Gastroesophageal sphincter (tissue), 4 donors: ENCODE measurements at regions not wholly inside any gene's neighbourhood (a gene's known extent, or its start where the extent isn't known, plus 50 kb on each side); places are given as distances from the start of the nearest gene placed in this dataset.

Experiments
- ATAC-seq: fragments of 150-250 bp; one replicate; pipeline ENCODE4 v1.9.1; 2016; ENCODE audit warnings: mild to moderate bottlenecking, moderate library complexity
- H3K27ac ChIP-seq, 4 donors: fragments of 200-600 bp; sonication (generic) in 3 of 4; 1 replicate in 3 of 4; 2 replicates in 1 of 4; pipeline ENCODE4 v1.5.1; 2016 to 2019
- H3K27me3 ChIP-seq: fragments of 200-600 bp; sonication (generic); one replicate; pipeline ENCODE4 v1.5.1; 2019
- H3K36me3 ChIP-seq, 2 donors: fragments of 200-600 bp; sonication (generic); one replicate each; pipeline ENCODE4 v1.5.1; 2019; ENCODE audit warnings: control low read depth in 1 of 2
- H3K4me1 ChIP-seq, 3 donors: fragments of 200-600 bp; sonication (generic); 1 replicate in 2 of 3; 2 replicates in 1 of 3; pipeline ENCODE4 v1.5.1; 2016 to 2019; ENCODE audit warnings: control low read depth in 2 of 3
- H3K4me3 ChIP-seq, 2 donors: fragments of 200-600 bp; sonication (generic); one replicate each; pipeline ENCODE4 v1.5.1; 2019; ENCODE audit warnings: mild to moderate bottlenecking in 1 of 2, moderate library complexity in 1 of 2
- H3K9me3 ChIP-seq, 3 donors: fragments of 200-600 bp; sonication (generic); one replicate each; pipeline ENCODE4 v1.5.1; 2017 to 2019; ENCODE audit warnings: control low read depth in 2 of 3
- EP300 ChIP-seq: sonication (generic); formaldehyde crosslinking; IDR thresholded peaks from one replicate; pipeline ENCODE4 v1.6.1; 2017; ENCODE audit warnings: antibody characterized with exemption, mild to moderate bottlenecking
- POLR2A ChIP-seq, 2 donors: fragments of 450-650 bp; IDR thresholded peaks; one replicate each; pipeline ENCODE4 v1.6.1; 2017; ENCODE audit warnings: antibody characterized with exemption in 2 of 2, mild to moderate bottlenecking in 2 of 2, moderate library complexity in 1 of 2
- POLR2AphosphoS5 ChIP-seq: sonication (generic); formaldehyde crosslinking; IDR thresholded peaks from one replicate; pipeline ENCODE4 v1.6.1; 2017; ENCODE audit warnings: antibody characterized with exemption
- WGBS, 2 donors: methylation state at CpG; one replicate each; pipeline ENCODE4 v1.1.5; 2018; ENCODE audit warnings: low coverage in 1 of 2; 5-methylcytosine and 5-hydroxymethylcytosine counted together
- TF ChIP-seq, protein P1 (sequence below), 4 experiments: fragments of 200-600 bp in 2 of 4; fragments of 450-650 bp in 2 of 4; sonication (generic) in 1 of 4; IDR thresholded peaks; one replicate each; pipeline ENCODE4 v1.5.1; 2017 to 2019; ENCODE audit warnings: antibody characterized with exemption in 4 of 4, mild to moderate bottlenecking in 2 of 4, moderate library complexity in 2 of 4

DNA sequence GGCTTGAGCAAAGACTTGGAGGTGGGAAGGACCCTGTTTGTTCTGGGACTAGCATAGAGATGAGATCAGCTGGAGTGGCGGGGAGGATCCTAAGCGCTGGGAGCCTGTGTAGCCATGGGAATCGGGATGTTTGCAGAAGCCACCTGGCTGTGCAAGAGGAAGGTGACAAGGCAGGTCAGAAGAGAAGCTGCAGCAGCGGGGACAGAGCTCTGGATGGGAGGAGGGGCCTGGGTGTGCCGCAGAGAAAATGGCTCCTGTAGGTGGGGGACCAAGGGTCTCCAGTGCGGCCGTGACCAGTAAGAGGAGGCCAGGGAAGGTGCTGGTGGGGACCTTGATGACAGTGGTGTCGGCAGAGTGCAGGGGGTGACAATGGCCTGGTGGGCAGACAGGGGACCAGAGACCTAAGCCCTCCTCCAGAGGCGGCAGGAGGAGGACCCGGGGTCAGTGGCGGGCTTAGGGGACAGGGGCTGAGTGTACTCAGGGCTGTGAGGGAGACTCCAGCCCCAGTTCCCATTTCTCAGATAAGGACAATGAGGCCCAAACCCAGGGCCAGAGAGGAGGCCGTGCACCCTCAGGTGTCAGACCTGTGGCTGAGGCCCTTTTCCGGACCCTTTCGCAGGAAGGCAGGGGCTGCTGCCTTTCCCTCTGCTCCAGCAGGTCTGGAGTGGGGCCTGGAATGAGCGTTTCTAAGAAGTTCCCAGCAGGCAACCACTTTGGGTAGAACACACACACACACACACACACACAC lies 206.6 kb upstream of the RTL1 start:
- no peaks in the 10 kb centered on the region for H3K36me3 ChIP-seq
- WGBS, 2 donors, result 93 to 100% methylated on average over 5 to 11 of the region's 15 CpGs
- H3K4me3 ChIP-seq, result no peak overlapping the region
- peaks cover 0 to 13% (median 0%) of the 10 kb centered on the region in 3 donors for H3K9me3 ChIP-seq
- no peak for TF ChIP-seq EP300
- TF ChIP-seq POLR2A (IDR thresholded peaks at IDR 0.05), result no peak
- no peak for TF ChIP-seq POLR2AphosphoS5
- TF ChIP-seq, protein P1, sequence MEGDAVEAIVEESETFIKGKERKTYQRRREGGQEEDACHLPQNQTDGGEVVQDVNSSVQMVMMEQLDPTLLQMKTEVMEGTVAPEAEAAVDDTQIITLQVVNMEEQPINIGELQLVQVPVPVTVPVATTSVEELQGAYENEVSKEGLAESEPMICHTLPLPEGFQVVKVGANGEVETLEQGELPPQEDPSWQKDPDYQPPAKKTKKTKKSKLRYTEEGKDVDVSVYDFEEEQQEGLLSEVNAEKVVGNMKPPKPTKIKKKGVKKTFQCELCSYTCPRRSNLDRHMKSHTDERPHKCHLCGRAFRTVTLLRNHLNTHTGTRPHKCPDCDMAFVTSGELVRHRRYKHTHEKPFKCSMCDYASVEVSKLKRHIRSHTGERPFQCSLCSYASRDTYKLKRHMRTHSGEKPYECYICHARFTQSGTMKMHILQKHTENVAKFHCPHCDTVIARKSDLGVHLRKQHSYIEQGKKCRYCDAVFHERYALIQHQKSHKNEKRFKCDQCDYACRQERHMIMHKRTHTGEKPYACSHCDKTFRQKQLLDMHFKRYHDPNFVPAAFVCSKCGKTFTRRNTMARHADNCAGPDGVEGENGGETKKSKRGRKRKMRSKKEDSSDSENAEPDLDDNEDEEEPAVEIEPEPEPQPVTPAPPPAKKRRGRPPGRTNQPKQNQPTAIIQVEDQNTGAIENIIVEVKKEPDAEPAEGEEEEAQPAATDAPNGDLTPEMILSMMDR (IDR thresholded peaks at IDR 0.05), result no peak
- no peaks in the 10 kb centered on the region for H3K4me1 ChIP-seq
- no peak overlapping the region for H3K27ac ChIP-seq
- ATAC-seq, result no peak
- no peaks in the 10 kb centered on the region for H3K27me3 ChIP-seq

- Histone ChIP-seq H3K4me1 (no peaks in the 10 kb centered on the region), H3K36me3 (no peaks in the 10 kb centered on the region), H3K27ac (no peak overlapping the region), H3K4me3 (no peak overlapping the region), H3K9me3 (peaks cover 0 to 13% (median 0%) of the 10 kb centered on the region in 3 donors), H3K27me3 (no peaks in the 10 kb centered on the region)
- 71% methylated on average over 6 of the region's 22 CpGs; no CpG with 5 or more reads in 1 of the 2 donors for whole genome bisulfite sequencing, 2 donors
- TF ChIP-seq EP300 (no peak), POLR2A (IDR thresholded peaks at IDR 0.05) (no peak), POLR2AphosphoS5 (no peak)
- TF ChIP-seq, protein P1 (IDR thresholded peaks at IDR 0.05), result no peak
- ATAC-seq, result no peak
Observed at GRCh38 chr14:101110729-101111619, 207.5 kb upstream of the RTL1 start.

GRCh38 chr14:101111620-101112290 lies 208.2 kb upstream of the RTL1 start:
- ATAC-seq, result no peak
- no peak overlapping the region for H3K4me3 ChIP-seq
- H3K4me1 ChIP-seq, result no peaks in the 10 kb centered on the region
- no peaks in the 10 kb centered on the region for H3K36me3 ChIP-seq
- H3K9me3 ChIP-seq, result peaks cover 0 to 12% (median 0%) of the 10 kb centered on the region in 3 donors
- TF ChIP-seq POLR2A (IDR thresholded peaks at IDR 0.05) (no peak), EP300 (no peak), POLR2AphosphoS5 (no peak)
- TF ChIP-seq, protein P1 (IDR thresholded peaks at IDR 0.05), result no peak
- WGBS, 2 donors, result 63 to 100% methylated on average over 2 to 11 of the region's 23 CpGs
- no peak overlapping the region for H3K27ac ChIP-seq
- H3K27me3 ChIP-seq, result no peaks in the 10 kb centered on the region

DNA sequence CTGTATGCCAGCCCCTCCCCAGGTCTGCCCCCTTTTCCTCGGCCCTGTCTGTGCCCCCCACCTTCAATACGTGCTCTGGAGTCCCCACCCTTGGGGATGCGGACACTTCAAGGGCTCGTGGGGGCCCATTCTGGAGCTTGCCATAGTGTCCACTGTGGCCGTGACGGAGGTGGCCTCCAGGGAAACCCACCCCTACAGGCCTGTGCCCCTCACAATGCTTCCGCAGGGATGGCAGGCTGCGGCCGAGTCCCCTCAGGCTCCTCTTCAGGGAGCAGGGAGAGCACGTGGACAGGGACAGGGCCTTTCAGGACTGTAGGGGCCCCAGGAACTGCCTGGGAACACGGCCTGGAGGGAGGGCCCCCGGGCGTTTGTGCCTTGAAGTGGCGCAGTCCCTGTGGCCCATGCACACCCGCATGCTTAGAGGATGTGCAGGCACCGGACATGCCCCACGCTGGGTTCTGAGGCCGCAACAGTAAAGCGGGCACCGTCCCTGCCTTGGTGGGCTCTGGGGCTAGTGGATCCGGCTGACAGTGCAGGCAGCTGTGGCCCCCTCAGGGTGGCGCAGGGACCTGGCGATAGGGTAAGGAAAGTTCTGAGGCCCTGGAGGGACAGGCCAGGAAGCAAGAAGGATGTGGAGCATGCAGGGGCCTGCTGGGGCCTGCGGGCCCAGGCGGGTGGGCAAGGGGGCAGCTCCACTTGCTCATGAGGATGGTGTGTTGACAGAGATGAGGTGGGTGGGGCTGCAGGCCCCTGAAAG lies 209.0 kb upstream of the RTL1 start:
- WGBS, 2 donors, result 75% methylated on average over 2 of the region's 25 CpGs; no CpG with 5 or more reads in 1 of the 2 donors
- Histone ChIP-seq H3K27ac (no peak overlapping the region), H3K4me3 (no peak overlapping the region), H3K9me3 (peaks cover 0 to 4% (median 0%) of the 10 kb centered on the region in 3 donors), H3K36me3 (no peaks in the 10 kb centered on the region), H3K27me3 (no peaks in the 10 kb centered on the region), H3K4me1 (no peaks in the 10 kb centered on the region)
- no peak for ATAC-seq
- TF ChIP-seq, protein P1 (IDR thresholded peaks at IDR 0.05), result no peak
- TF ChIP-seq POLR2AphosphoS5 (no peak), EP300 (no peak), POLR2A (IDR thresholded peaks at IDR 0.05) (no peak)
